ENCODE measurements at regions not wholly inside any gene's neighbourhood (a gene's known extent, or its start where the extent isn't known, plus 50 kb on each side); places are given as distances from the start of the nearest gene placed in this dataset.

GRCh38 chr10:25704622-25705021 is 229.4 kb upstream of the MYO3A start:
- TF ChIP-seq POLR2A (IDR thresholded peaks at IDR 0.05) (no peak), CTCF (IDR thresholded peaks at IDR 0.05) (no peak)

Measured in breast epithelium (tissue), 3 donors.